Smooth muscle cell (in vitro differentiated cells): ENCODE measurements at regions not wholly inside any gene's neighbourhood (a gene's known extent, or its start where the extent isn't known, plus 50 kb on each side); places are given as distances from the start of the nearest gene placed in this dataset.

Experiments
- DNase-seq: peaks from one replicate; lab custom pipeline; 2025; ENCODE audit not compliant: unreplicated experiment; lab: John Stamatoyannopoulos, UW
- H2AFZ ChIP-seq: fragments of 200-600 bp; sonication (generic); 2 replicates; pipeline ENCODE4 v1.6.0; 2016; ENCODE audit warnings: antibody characterized with exemption, low read depth, mild to moderate bottlenecking
- H3F3A ChIP-seq: fragments of 200-600 bp; sonication (generic); 2 replicates; pipeline ENCODE4 v1.6.0; 2017; ENCODE audit warnings: antibody characterized with exemption, low read depth
- H3K27ac ChIP-seq: fragments of 200-600 bp; sonication (generic); 2 replicates; pipeline ENCODE4 v1.5.1; 2016; ENCODE audit warnings: low read depth, mild to moderate bottlenecking
- H3K27me3 ChIP-seq: fragments of 200-600 bp; sonication (generic); 2 replicates; pipeline ENCODE4 v1.6.1; 2016; ENCODE audit warnings: low read depth, mild to moderate bottlenecking
- H3K36me3 ChIP-seq: fragments of 200-600 bp; sonication (generic); 2 replicates; pipeline ENCODE4 v1.5.1; 2016; ENCODE audit warnings: low read depth
- H3K4me1 ChIP-seq: fragments of 200-600 bp; sonication (generic); 2 replicates; pipeline ENCODE4 v1.5.1; 2016; ENCODE audit warnings: low read depth
- H3K4me2 ChIP-seq: fragments of 200-600 bp; sonication (generic); 2 replicates; pipeline ENCODE4 v1.6.0; 2016; ENCODE audit warnings: mild to moderate bottlenecking
- H3K4me3 ChIP-seq: fragments of 200-600 bp; sonication (generic); 2 replicates; pipeline ENCODE4 v1.5.1; 2016; ENCODE audit warnings: mild to moderate bottlenecking
- H3K79me2 ChIP-seq: fragments of 200-600 bp; sonication (generic); 2 replicates; pipeline ENCODE4 v1.6.0; 2016; ENCODE audit warnings: low read depth, mild to moderate bottlenecking
- H3K9ac ChIP-seq: fragments of 200-600 bp; sonication (generic); 2 replicates; pipeline ENCODE4 v1.6.0; 2016; ENCODE audit warnings: low read depth
- H3K9me3 ChIP-seq: fragments of 200-600 bp; sonication (generic); replicated peaks from 2 replicates; pipeline ENCODE4 v1.5.1; 2016; ENCODE audit warnings: low read depth
- H4K20me1 ChIP-seq: fragments of 200-600 bp; sonication (generic); 2 replicates; pipeline ENCODE4 v1.6.0; 2016; ENCODE audit warnings: low read depth
- CTCF ChIP-seq: fragments of 200-600 bp; sonication (generic); IDR thresholded peaks from 2 replicates; pipeline ENCODE4 v1.5.1; 2017; ENCODE audit warnings: borderline replicate concordance, mild to moderate bottlenecking, antibody characterized with exemption; ENCODE audit not compliant: insufficient read depth, poor library complexity, severe bottlenecking
- WGBS: methylation state at CpG from one replicate; pipeline ENCODE4 v1.1.7; 2016; ENCODE audit warnings: low lambda C conversion rate; 5-methylcytosine and 5-hydroxymethylcytosine counted together

GRCh38 chr13:74641586-74641985 lies 507.4 kb upstream of the KLF12 start:
- no peaks in the 10 kb centered on the region for H3K36me3 ChIP-seq
- H3K9me3 ChIP-seq = no peaks in the 10 kb centered on the region
- no peaks in the 10 kb centered on the region for H4K20me1 ChIP-seq
- no peak for TF ChIP-seq CTCF
- no peaks in the 10 kb centered on the region for H3K4me1 ChIP-seq
- H2AFZ ChIP-seq = no peak overlapping the region
- no peak overlapping the region for H3K27ac ChIP-seq
- WGBS = 76% methylated on average over 4 of the region's 4 CpGs
- H3K4me3 ChIP-seq = no peak overlapping the region
- H3K27me3 ChIP-seq = no peaks in the 10 kb centered on the region
- H3K79me2 ChIP-seq = no peaks in the 10 kb centered on the region
- H3K9ac ChIP-seq = no peak overlapping the region
- no peaks in the 10 kb centered on the region for H3F3A ChIP-seq
- no peak overlapping the region for H3K4me2 ChIP-seq
- no peak for DNase-seq

- no peaks in the 10 kb centered on the region for H4K20me1 ChIP-seq
- 57% methylated on average over 2 of the region's 2 CpGs for WGBS
- H3K36me3 ChIP-seq = no peaks in the 10 kb centered on the region
- no peak overlapping the region for H3K9ac ChIP-seq
- no peak overlapping the region for H3K4me3 ChIP-seq
- DNase-seq = no peak
- no peaks in the 10 kb centered on the region for H3K79me2 ChIP-seq
- no peaks in the 10 kb centered on the region for H3F3A ChIP-seq
- H2AFZ ChIP-seq = no peak overlapping the region
- H3K27ac ChIP-seq = no peak overlapping the region
- no peaks in the 10 kb centered on the region for H3K27me3 ChIP-seq
- H3K9me3 ChIP-seq = no peaks in the 10 kb centered on the region
- no peaks in the 10 kb centered on the region for H3K4me1 ChIP-seq
- H3K4me2 ChIP-seq = no peak overlapping the region
- TF ChIP-seq CTCF = no peak
Measured at GRCh38 chr13:74633734-74634133, 499.5 kb upstream of the KLF12 start.

- no peaks in the 10 kb centered on the region for H3K4me1 ChIP-seq
- no peaks in the 10 kb centered on the region for H3K27me3 ChIP-seq
- no peaks in the 10 kb centered on the region for H3K79me2 ChIP-seq
- no peaks in the 10 kb centered on the region for H3K9me3 ChIP-seq
- H2AFZ ChIP-seq = no peak overlapping the region
- H3K4me2 ChIP-seq = no peak overlapping the region
- WGBS = 89% methylated on average over 3 of the region's 3 CpGs
- TF ChIP-seq CTCF = no peak
- no peaks in the 10 kb centered on the region for H3K36me3 ChIP-seq
- H4K20me1 ChIP-seq = no peaks in the 10 kb centered on the region
- DNase-seq = no peak
- no peak overlapping the region for H3K4me3 ChIP-seq
- H3K9ac ChIP-seq = no peak overlapping the region
- H3F3A ChIP-seq = no peaks in the 10 kb centered on the region
- no peak overlapping the region for H3K27ac ChIP-seq
Measured at GRCh38 chr13:74629985-74630384, 495.8 kb upstream of the KLF12 start.

- no peak overlapping the region for H2AFZ ChIP-seq
- H4K20me1 ChIP-seq = no peaks in the 10 kb centered on the region
- H3K4me3 ChIP-seq = no peak overlapping the region
- H3K9me3 ChIP-seq = no peaks in the 10 kb centered on the region
- no peak for TF ChIP-seq CTCF
- no peaks in the 10 kb centered on the region for H3K27me3 ChIP-seq
- WGBS = 74% methylated on average over 1 of the region's 1 CpG
- no peak overlapping the region for H3K4me2 ChIP-seq
- no peak for DNase-seq
- H3K9ac ChIP-seq = no peak overlapping the region
- no peaks in the 10 kb centered on the region for H3K79me2 ChIP-seq
- no peak overlapping the region for H3K27ac ChIP-seq
- no peaks in the 10 kb centered on the region for H3F3A ChIP-seq
- H3K36me3 ChIP-seq = no peaks in the 10 kb centered on the region
- no peaks in the 10 kb centered on the region for H3K4me1 ChIP-seq
Measured at GRCh38 chr13:74625541-74625940, 491.3 kb upstream of the KLF12 start.
